PFSK-1 (cell line): ENCODE measurements at regions not wholly inside any gene's neighbourhood (a gene's known extent, or its start where the extent isn't known, plus 50 kb on each side); places are given as distances from the start of the nearest gene placed in this dataset.

ENCODE experiments used
- POLR2AphosphoS5 ChIP-seq: IDR thresholded peaks from 2 replicates; pipeline ENCODE4 v1.6.1; 2012; ENCODE audit warnings: low read depth, mild to moderate bottlenecking, control low read depth, low read length, moderate library complexity
- REST ChIP-seq, 2 experiments: IDR thresholded peaks; 2 replicates each; pipeline versions ENCODE4 v1.6.1 to v1.8.0; 2011 to 2012; ENCODE audit warnings: low read depth in 2 of 2, low read length in 2 of 2, control low read depth in 1 of 2, inconsistent platforms in 1 of 2, mild to moderate bottlenecking in 1 of 2, moderate library complexity in 1 of 2; ENCODE audit not compliant: insufficient read depth in 1 of 2
- TAF1 ChIP-seq: IDR thresholded peaks from 2 replicates; pipeline ENCODE4 v1.6.1; 2012; ENCODE audit warnings: low read length, control low read depth, borderline replicate concordance; ENCODE audit not compliant: insufficient read depth

- TF ChIP-seq REST (IDR thresholded peaks at IDR 0.05; ENCODE audit: insufficient read depth in 1 of 2, low read depth in 2 of 2, low read length in 2 of 2) = no peak
- TF ChIP-seq POLR2AphosphoS5 = no peak
- no peak for TF ChIP-seq TAF1
Observed at GRCh38 chr13:106987427-106987785, 419.5 kb upstream of the ARGLU1 start.
